Caki2 (cell line): ENCODE measurements at regions not wholly inside any gene's neighbourhood (a gene's known extent, or its start where the extent isn't known, plus 50 kb on each side); places are given as distances from the start of the nearest gene placed in this dataset.

Experiments used
- DNase-seq: peaks from one replicate; pipeline ENCODE4 v3.0.0-alpha.2; 2015; ENCODE audit warnings: low read depth
- in situ Hi-C: cut with HindIII; loops from 2 replicates; pipeline ENCODE4 v1.10.0; 2016; ENCODE audit warnings: low sequenced_read_pairs, low pct_unique_long_range_greater_than_20kb, mixed read lengths

DNA sequence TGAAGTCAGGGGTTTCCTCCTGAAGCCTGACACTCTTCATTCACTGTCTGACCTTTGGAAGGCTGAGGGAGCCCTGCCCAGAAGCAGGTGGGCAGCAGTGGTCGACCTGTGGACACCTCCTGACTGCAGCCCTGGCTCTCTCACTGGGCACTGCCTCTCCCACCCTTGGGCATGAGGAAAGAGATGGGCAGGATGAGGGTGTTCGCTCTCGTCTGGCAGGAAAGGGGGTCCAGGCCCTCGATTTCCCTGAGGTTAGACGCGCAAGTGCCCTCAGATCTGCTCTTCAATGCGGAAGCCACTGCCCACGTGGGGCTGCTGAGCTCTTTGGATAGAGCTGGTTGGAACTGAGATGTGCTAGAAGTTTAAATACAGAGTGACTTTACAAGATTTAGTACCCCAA, 171.9 kb downstream of the AHSP start:
- in situ Hi-C loops, result no loop called here
- no peak for DNase-seq

DNA sequence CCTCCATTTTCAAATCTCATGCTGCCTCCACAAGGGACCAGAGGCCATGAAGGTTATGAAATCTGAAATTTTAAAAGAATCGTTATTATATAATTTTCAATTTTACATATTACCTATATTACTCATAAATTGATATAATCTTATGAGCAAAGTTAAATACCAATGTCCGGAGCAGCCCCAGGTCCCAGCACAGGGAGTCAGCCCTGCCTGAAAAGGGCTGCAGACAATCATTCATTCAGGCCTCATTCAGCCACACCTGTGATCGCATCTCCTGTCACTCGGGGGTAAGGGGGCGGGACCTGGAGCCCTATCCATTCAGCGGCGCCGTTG, 172.5 kb downstream of the AHSP start:
- DNase-seq, result no peak
- in situ Hi-C loops, result no loop called here

- in situ Hi-C loops, result no loop called here
- DNase-seq, result peak; percentile 62
These were observed 172.8 kb upstream of the ZNF267 start for GRCh38 chr16:31700530-31701388.

DNA sequence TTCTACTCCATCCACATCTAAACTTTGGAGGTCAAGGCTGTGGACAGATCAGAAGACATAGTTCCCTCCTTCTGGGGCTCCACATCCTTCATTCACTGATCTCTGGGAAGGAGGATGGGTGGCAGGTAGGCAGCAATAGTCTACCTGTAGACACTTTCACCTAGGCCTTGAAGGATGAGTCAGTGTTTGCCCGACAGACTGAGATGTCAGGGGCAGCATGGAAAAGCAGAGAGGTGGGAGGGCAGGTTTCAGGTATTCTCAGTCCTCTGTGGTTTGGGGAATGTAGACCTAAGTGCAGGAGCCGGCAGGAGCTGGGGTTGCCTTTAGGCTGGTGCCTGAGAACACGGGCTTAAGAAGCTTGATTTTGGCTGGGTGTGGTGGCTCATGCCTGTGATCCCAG, 171.9 kb upstream of the ZNF267 start:
- DNase-seq, result no peak
- in situ Hi-C loops, result no loop called here

- DNase-seq, result no peak
- in situ Hi-C loops, result no loop called here
These were observed 170.8 kb upstream of the ZNF267 start for GRCh38 chr16:31702796-31703195.

DNA sequence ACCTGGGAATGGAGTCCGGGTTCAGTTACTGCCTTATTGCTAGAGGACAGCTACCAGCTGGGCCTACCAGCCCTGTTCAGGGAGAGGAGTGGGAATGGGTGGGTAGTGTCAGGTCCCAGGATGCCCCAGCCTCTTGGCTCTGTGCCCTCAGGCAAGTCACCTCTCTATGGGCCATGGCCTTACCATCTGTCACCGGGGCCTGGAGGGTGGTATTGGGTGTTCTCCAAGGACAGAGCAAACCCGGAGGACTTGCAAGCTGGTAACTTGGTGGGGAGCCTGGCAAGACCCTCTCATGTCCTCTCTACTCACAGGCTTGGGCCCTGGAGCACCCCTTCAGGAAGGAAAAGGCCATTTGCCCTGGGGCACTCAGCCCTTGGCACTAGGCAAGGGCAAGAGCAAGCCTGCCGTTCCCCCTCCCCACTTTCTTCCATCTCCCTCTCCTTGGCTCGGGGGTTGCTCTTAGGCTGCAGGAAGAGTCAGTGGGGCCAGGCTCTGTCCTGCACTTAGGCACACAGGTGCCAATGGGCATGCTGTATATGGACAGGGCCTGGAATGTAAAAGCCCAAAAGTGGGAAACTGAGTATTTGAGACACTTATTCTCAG, 170.0 kb upstream of the ZNF267 start:
- in situ Hi-C loops, result no loop called here

DNA sequence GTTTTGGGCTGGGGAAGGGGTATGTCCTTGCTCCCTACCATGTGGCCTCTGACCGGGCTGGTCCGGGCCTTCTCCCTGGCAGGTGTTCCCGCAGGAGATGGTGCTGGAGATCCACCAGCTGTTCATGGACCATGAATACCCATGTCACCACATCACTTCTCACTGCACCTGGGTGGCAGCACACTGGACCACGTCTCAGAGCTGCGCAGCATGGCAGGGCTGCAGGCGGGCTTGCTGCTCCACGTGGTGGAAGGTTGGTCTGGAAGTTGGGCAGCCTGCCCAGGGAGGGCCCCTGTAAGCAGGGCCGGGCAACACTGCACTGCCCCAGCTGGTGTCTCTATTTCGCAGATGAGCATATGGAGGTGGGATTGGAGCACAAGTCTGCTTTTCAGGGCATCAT, 169.5 kb upstream of the ZNF267 start:
- DNase-seq, result no peak
- in situ Hi-C loops, result no loop called here

More for the DNA sequence above, 170.0 kb upstream of the ZNF267 start:
- no peak for DNase-seq

DNA sequence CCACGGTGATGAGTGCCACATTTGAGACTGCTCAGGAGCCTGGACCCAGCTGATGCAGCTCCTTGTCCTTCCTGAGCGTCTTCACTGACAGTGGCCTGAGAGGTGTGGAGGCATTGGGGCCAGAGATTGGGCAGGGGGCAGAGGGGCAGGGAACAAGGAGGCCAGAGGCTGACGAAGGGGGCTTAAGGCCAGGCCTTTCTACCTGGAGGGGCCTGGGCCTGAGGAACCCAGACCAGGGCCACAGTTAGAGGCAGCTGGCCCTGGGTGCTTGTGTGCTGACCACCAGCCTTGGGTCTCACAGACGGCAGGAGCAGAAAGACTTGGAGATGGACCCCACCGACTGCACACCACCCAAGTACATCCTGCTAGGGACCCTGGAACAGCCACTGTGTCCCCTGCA, 168.2 kb upstream of the ZNF267 start:
- in situ Hi-C loops, result no loop called here
- DNase-seq, result no peak

DNA sequence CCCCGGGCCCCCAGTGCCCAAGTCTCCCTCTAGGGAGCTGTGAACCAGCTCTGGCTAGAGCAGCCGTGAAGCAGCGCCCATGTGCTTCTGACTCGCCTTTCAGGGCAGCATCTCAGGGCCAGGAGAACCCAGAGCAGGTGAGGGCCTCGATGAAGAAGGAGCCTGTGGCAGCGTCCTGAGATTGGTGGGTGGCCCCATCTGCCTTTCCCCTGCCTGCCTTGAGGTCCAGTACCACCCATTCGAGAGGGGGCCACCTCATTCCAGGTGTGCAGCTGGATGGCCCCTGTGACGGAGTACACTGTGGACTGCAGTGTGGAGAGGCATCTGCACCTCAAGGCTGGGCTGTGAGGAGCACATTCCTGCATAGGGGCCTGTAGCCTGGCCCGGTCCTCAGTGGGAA, 167.3 kb upstream of the ZNF267 start:
- no peak for DNase-seq
- in situ Hi-C loops, result no loop called here

- no peak for DNase-seq
- in situ Hi-C loops, result no loop called here
These were observed 166.7 kb upstream of the ZNF267 start for GRCh38 chr16:31706925-31707324.

DNA sequence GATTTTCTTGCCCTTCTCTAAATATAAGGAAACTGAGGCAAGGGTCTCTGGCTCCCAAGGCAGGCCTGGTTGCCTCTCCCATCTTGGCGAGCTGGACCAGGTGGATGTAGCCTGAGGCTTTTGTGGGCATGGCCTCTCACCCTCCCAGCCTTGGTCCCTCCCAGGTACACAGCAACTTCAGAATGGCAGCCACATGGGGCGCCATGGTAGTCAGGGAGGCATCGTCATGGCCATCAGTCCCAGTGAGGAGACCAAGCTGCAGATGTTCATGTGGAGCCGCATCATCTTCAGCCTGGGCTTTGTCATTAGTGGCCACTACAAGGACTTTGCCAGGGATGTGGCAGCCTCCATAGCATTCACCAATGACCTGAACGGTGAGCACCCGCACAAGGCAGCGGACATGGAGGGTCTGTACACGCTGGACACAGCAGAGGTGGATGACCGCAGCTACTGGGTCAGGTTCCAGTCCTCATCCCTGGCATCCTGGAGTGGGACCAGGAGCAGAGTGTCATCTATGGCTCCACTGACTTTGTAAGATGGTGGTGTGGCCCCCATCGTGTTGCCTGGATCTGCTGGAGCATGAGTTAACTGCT, 165.8 kb upstream of the ZNF267 start:
- no peak for DNase-seq
- in situ Hi-C loops, result no loop called here

DNA sequence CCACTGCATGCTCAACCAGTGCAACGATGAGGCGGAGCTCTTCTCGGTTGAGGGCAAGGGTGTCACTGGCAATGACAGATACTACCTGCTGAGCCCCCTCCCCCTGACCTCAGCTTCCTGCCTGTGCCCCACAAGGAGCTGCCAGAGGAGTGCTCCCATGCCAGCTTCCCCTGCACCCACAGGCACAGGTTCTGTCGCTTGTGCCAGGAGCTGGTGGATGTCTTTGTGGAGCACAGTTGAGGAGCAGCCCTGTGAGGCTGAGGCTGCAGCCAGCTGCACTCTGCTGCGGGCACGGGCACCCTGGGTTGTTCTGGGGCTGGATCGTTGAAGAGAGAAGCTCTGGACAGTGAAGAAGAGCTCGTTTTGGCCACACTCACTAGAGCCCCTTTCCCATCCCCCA, 165.3 kb upstream of the ZNF267 start:
- in situ Hi-C loops, result no loop called here
- DNase-seq, result no peak

DNA sequence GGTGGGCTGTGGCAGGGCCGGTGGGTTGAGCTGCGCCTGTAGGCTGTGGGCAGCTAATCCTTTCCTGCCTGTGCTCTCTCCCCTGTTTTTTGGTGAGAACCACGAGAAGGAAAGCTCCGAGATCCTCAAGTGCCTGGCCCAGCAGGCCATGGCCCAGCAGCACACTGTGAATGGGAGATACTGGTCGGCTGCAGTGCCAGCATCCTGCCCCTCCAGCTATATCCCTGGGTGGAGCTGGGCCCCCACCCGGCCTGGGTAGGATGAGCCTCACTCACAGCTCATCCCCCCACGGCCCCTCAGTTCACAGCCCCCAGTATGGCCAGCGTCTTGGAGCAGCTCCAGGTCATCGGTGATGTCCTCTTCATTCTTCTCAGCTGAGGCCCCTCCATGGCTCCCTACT, 164.4 kb upstream of the ZNF267 start:
- in situ Hi-C loops, result no loop called here
- no peak for DNase-seq

GRCh38 chr16:31710134-31710533, 163.5 kb upstream of the ZNF267 start:
- no peak for DNase-seq
- in situ Hi-C loops, result no loop called here

- in situ Hi-C loops, result no loop called here
These were observed 162.7 kb upstream of the ZNF267 start for GRCh38 chr16:31710880-31711279.

GRCh38 chr16:31711344-31711845, 162.2 kb upstream of the ZNF267 start:
- in situ Hi-C loops, result no loop called here

More at GRCh38 chr16:31710880-31711279, 162.7 kb upstream of the ZNF267 start:
- DNase-seq, result no peak

DNA sequence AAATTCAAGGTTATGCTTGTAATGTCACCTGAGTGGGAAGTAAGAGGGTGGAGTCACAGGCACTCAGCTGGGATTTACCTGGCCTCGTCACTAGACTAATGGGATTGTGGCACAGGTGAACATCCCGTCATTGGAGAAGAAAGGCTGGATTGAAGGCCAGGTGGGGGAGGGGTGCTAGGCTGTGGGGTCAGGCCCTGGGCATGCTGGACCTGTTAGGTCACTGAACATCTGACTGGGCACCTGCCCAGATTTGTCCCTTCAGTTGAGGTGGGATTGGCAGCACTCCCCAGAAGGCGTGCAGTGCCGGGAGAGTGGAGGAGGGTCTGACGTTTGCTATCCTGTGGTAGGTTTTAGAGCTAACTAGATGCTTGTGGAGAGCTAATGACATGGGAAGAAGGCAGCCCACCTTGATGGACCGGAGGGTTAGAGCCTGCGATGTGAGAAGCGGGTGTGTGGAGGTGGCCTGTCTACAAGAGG, 161.5 kb upstream of the ZNF267 start:
- no peak for DNase-seq
- in situ Hi-C loops, result no loop called here

More at GRCh38 chr16:31711344-31711845, 162.2 kb upstream of the ZNF267 start:
- no peak for DNase-seq

DNA sequence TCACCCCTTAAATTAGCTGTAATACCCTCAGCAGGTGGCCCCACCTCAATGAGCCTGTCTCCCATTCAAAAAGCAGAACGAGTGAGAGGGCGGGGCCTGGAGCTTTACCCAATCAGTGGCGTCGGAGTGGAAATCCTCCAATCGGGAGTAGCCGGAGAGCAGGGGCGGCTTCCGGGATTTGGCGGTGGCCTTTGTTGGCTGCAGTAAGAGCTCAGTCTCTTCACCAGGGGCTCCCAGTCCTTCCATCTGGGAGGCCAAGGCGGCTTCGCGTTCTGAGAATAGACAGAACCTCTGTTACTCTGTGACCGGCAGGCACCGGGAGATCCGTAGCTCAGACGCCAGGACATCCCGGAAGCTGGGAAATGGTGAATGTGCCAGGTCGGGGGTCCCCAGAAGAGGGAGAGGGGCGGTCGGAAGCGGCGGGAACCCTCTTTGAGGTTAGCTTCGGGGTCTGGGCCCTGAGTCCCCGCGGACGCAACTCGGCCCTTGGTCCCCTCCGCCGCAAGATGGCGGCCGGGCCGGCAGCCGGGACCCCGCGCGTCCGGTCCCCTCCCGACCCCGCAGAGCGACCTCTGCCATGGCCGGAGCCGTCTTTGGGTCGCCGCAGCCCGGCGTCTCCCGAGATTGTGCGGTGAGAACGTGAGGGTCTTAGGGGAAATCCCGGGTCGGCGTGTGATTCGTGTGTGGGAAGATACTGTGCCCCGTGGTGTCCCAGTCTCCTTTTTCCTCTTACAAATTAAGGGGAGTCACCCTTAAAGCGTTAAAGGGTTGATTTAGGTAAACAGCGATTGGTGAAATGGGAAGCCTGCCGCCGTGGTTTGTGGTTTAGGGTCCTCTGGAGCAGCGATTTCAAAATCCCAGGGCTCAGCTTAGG, 160.3 kb upstream of the ZNF267 start:
- peak; percentile 90 for DNase-seq
- in situ Hi-C loops, result no loop called here
